ENCODE measurements at regions not wholly inside any gene's neighbourhood (a gene's known extent, or its start where the extent isn't known, plus 50 kb on each side); places are given as distances from the start of the nearest gene placed in this dataset.
A peak's percentile ranks its signal among the peaks of the same experiment; 100 is the strongest.

DNA sequence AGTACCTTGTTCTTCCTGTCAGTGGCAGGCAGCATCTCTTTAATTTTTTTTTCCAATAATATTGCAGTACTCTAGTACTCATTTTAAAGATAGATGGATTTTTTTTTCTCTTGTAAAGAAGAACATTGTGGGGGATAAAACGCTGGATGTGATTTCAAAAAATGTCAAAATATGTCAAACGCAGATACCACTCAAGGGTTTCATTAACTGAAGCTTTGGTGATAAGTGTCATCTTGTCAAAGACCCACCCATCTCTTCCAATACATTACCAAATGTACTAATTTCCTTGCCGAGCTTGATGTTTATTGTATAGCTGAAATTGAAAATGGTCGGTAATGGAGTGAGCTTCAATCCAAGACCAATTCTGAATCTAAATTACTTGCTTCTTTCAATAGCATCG, 332.4 kb upstream of the SOX2 start:
- TF ChIP-seq, protein P1, sequence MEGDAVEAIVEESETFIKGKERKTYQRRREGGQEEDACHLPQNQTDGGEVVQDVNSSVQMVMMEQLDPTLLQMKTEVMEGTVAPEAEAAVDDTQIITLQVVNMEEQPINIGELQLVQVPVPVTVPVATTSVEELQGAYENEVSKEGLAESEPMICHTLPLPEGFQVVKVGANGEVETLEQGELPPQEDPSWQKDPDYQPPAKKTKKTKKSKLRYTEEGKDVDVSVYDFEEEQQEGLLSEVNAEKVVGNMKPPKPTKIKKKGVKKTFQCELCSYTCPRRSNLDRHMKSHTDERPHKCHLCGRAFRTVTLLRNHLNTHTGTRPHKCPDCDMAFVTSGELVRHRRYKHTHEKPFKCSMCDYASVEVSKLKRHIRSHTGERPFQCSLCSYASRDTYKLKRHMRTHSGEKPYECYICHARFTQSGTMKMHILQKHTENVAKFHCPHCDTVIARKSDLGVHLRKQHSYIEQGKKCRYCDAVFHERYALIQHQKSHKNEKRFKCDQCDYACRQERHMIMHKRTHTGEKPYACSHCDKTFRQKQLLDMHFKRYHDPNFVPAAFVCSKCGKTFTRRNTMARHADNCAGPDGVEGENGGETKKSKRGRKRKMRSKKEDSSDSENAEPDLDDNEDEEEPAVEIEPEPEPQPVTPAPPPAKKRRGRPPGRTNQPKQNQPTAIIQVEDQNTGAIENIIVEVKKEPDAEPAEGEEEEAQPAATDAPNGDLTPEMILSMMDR (IDR thresholded peaks at IDR 0.05) = no peak
- no peak for TF ChIP-seq POLR2A (IDR thresholded peaks at IDR 0.05)
- Histone ChIP-seq H3K4me3 (no peak overlapping the region), H3K36me3 (no peaks in the 10 kb centered on the region), H3K27ac (no peak overlapping the region), H3K9me3 (no peaks in the 10 kb centered on the region), H3K27me3 (no peaks in the 10 kb centered on the region), H3K4me1 (no peaks in the 10 kb centered on the region)
- intact Hi-C loops (cut with DNase I) = no loop called here
- ATAC-seq (no peak), DNase-seq (no peak)
- WGBS, 4 donors = 81 to 90% (median 84%) methylated on average over 5 of the region's 5 CpGs

DNA sequence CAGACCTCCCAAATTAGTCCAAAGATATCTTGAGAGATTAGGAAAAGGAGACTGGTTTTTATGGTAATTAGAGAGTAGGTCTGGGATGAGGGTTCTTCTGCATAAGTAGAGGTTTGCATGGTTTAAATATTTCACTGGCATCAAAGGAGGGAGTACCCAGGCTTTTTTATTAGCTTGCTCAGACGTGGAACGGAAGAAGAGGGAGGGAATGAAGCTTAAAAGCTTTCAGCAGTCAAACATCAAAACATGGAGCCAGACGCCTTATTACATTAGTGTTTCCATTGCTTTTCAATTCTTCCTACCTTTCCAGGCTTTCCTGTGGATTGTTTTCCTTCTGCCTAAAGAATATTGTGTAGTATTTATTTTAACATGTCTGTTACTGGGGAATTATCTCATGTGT, 342.1 kb upstream of the SOX2 start:
- no peak for TF ChIP-seq POLR2A (IDR thresholded peaks at IDR 0.05)
- TF ChIP-seq, protein P1 (IDR thresholded peaks at IDR 0.05) = no peak
- Histone ChIP-seq H3K4me3 (no peak overlapping the region), H3K4me1 (no peaks in the 10 kb centered on the region), H3K9me3 (no peaks in the 10 kb centered on the region), H3K27me3 (no peaks in the 10 kb centered on the region), H3K36me3 (no peaks in the 10 kb centered on the region), H3K27ac (no peak overlapping the region)
- intact Hi-C loops (cut with DNase I) = loop anchor here in 1 of 10 donors (10.0 kb wide), 1 partner anchor 185 kb away; no protein-coding TSS in a partner anchor
- 31 to 52% (median 50%) methylated on average over 3 of the region's 3 CpGs for WGBS, 4 donors
- ATAC-seq (no peak), DNase-seq (no peak)

DNA sequence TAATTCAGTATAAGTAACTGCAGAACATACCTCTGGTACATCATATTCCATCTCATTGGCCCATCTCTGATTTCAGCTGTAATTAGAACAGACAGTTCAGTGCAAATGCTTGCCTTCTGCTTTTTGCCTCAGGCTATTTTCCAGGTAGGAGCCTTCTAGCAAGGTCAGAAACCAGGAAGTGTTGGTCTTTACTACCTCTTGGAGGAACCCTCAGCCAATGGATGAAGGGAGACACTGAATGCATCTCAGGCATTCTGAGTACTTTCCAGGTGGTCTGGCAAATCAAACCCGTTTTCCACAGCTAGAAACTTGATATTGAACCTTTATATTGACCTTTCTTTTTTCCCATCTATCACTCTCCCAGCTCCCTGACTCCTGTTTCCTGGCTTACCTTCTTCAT, 348.5 kb upstream of the SOX2 start:
- intact Hi-C loops (cut with DNase I) = loop anchor here in 1 of 10 donors (10.0 kb wide), 1 partner anchor 192 kb away; no protein-coding TSS in a partner anchor
- H3K4me3 ChIP-seq = no peak overlapping the region
- no peak for DNase-seq
- H3K4me1 ChIP-seq = peaks cover 0 to 9% (median 0%) of the 10 kb centered on the region in 12 donors
- 17 to 40% (median 38%) methylated on average over 1 of the region's 1 CpG for WGBS, 4 donors
- H3K9me3 ChIP-seq = no peaks in the 10 kb centered on the region
- peak overlapping the region in 2 of 12 donors; percentile 19 to 78 for H3K27ac ChIP-seq
- H3K27me3 ChIP-seq = no peaks in the 10 kb centered on the region
- TF ChIP-seq, protein P1 (IDR thresholded peaks at IDR 0.05) = no peak
- no peak for TF ChIP-seq POLR2A (IDR thresholded peaks at IDR 0.05)
- no peak for ATAC-seq
- H3K36me3 ChIP-seq = no peaks in the 10 kb centered on the region

DNA sequence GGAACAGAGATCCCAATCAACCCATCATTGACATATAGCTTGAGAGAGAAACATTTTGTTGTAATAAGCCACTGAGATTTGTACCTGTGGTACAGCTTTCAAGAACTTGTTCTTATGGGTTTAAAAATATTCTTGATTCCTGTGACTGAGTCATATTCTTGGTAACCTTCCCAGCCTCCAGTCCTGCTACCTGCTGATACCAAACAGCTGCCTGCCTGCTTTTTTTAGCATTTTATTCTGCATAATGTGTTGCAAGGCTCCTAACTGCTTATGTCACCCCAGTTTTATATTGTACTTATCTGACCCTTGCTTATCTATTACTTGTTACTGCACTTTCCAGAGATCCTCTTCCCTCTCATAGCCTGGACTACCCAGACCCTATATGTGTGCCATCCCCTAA, 349.3 kb upstream of the SOX2 start:
- TF ChIP-seq, protein P1 (IDR thresholded peaks at IDR 0.05) = no peak
- no peak for TF ChIP-seq POLR2A (IDR thresholded peaks at IDR 0.05)
- ATAC-seq = peak; percentile 75 to 94 (median 92)
- Histone ChIP-seq H3K36me3 (no peaks in the 10 kb centered on the region), H3K4me1 (peaks cover 0 to 14% (median 2%) of the 10 kb centered on the region in 12 donors), H3K9me3 (no peaks in the 10 kb centered on the region), H3K27me3 (no peaks in the 10 kb centered on the region), H3K27ac (peak overlapping the region in 11 of 12 donors; percentile 3 to 78 (median 57)), H3K4me3 (no peak overlapping the region)
- peak in 2 of 5 donors; percentile 14 to 28 for DNase-seq
- intact Hi-C loops (cut with DNase I) = loop anchor here in 1 of 10 donors (10.0 kb wide), 1 partner anchor 192 kb away; no protein-coding TSS in a partner anchor

Data from heart left ventricle (tissue), 16 donors.